ENCODE measurements at regions not wholly inside any gene's neighbourhood (a gene's known extent, or its start where the extent isn't known, plus 50 kb on each side); places are given as distances from the start of the nearest gene placed in this dataset.

- TF ChIP-seq CTCF (IDR thresholded peaks at IDR 0.05) (no peak), POLR2A (IDR thresholded peaks at IDR 0.05) (no peak), POLR2AphosphoS5 (IDR thresholded peaks at IDR 0.05) (no peak)
These were observed 133.4 kb downstream of the PTGER3 start for GRCh38 chr1:70914224-70914623.
